GM23338 (cell line): ENCODE measurements at regions not wholly inside any gene's neighbourhood (a gene's known extent, or its start where the extent isn't known, plus 50 kb on each side); places are given as distances from the start of the nearest gene placed in this dataset.

Experiments
- CREB1 ChIP-seq: fragments of 250-450 bp; sonication (Bioruptor Pico); IDR thresholded peaks from 2 replicates; pipeline ENCODE4 v1.5.0; 2020; ENCODE audit warnings: low read depth, mild to moderate bottlenecking, moderate library complexity
- EZH2 ChIP-seq: fragments of 200-600 bp; sonication (generic); IDR thresholded peaks from one replicate; pipeline ENCODE4 v1.8.0; 2017; ENCODE audit warnings: antibody characterized with exemption, mild to moderate bottlenecking, low read depth; ENCODE audit not compliant: unreplicated experiment
- EZH2phosphoT487 ChIP-seq: fragments of 200-600 bp; sonication (generic); IDR thresholded peaks from one replicate; pipeline ENCODE4 v1.8.1; 2018; ENCODE audit warnings: antibody characterized with exemption; ENCODE audit not compliant: unreplicated experiment
- POLR2AphosphoS5 ChIP-seq: IDR thresholded peaks from 2 replicates; pipeline ENCODE4 v1.6.1; 2016; ENCODE audit warnings: antibody characterized with exemption, low read depth
- REST ChIP-seq: IDR thresholded peaks from one replicate; pipeline ENCODE4 v1.6.1; 2018; ENCODE audit warnings: antibody characterized with exemption; ENCODE audit not compliant: unreplicated experiment
- STAT1 ChIP-seq: IDR thresholded peaks from one replicate; pipeline ENCODE4 v1.6.1; 2016; ENCODE audit warnings: antibody characterized with exemption; ENCODE audit not compliant: unreplicated experiment
- ZNF331 ChIP-seq: fragments of 250-450 bp; sonication (Bioruptor Pico); IDR thresholded peaks from 2 replicates; pipeline ENCODE4 v1.5.0; 2020; ENCODE audit warnings: low read depth, mild to moderate bottlenecking, moderate library complexity
- TF ChIP-seq, protein P1 (sequence below), 2 experiments: fragments of 200-600 bp in 1 of 2; sonication (generic) in 1 of 2; conservative IDR thresholded peaks; 2 replicates each; pipeline versions ENCODE4 v1.5.1 to v1.6.1; 2016 to 2017; ENCODE audit warnings: antibody characterized with exemption in 2 of 2, low read depth in 2 of 2, mild to moderate bottlenecking in 2 of 2, moderate library complexity in 1 of 2
- TF ChIP-seq, protein P2 (sequence below): fragments of 250-450 bp; sonication (Bioruptor Pico); IDR thresholded peaks from 2 replicates; pipeline ENCODE4 v1.5.0; 2020; ENCODE audit warnings: mild to moderate bottlenecking, moderate library complexity

GRCh38 chr7:91465595-91466061, 201.4 kb downstream of the FZD1 start:
- TF ChIP-seq, protein P1, sequence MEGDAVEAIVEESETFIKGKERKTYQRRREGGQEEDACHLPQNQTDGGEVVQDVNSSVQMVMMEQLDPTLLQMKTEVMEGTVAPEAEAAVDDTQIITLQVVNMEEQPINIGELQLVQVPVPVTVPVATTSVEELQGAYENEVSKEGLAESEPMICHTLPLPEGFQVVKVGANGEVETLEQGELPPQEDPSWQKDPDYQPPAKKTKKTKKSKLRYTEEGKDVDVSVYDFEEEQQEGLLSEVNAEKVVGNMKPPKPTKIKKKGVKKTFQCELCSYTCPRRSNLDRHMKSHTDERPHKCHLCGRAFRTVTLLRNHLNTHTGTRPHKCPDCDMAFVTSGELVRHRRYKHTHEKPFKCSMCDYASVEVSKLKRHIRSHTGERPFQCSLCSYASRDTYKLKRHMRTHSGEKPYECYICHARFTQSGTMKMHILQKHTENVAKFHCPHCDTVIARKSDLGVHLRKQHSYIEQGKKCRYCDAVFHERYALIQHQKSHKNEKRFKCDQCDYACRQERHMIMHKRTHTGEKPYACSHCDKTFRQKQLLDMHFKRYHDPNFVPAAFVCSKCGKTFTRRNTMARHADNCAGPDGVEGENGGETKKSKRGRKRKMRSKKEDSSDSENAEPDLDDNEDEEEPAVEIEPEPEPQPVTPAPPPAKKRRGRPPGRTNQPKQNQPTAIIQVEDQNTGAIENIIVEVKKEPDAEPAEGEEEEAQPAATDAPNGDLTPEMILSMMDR (conservative IDR thresholded peaks at IDR 0.05; ENCODE audit: low read depth in 2 of 2): no peak
- TF ChIP-seq POLR2AphosphoS5 (no peak), STAT1 (no peak), EZH2 (no peak), REST (no peak), CREB1 (CRISPR knock-in tag) (no peak), EZH2phosphoT487 (no peak), ZNF331 (no peak)
- TF ChIP-seq, protein P2, sequence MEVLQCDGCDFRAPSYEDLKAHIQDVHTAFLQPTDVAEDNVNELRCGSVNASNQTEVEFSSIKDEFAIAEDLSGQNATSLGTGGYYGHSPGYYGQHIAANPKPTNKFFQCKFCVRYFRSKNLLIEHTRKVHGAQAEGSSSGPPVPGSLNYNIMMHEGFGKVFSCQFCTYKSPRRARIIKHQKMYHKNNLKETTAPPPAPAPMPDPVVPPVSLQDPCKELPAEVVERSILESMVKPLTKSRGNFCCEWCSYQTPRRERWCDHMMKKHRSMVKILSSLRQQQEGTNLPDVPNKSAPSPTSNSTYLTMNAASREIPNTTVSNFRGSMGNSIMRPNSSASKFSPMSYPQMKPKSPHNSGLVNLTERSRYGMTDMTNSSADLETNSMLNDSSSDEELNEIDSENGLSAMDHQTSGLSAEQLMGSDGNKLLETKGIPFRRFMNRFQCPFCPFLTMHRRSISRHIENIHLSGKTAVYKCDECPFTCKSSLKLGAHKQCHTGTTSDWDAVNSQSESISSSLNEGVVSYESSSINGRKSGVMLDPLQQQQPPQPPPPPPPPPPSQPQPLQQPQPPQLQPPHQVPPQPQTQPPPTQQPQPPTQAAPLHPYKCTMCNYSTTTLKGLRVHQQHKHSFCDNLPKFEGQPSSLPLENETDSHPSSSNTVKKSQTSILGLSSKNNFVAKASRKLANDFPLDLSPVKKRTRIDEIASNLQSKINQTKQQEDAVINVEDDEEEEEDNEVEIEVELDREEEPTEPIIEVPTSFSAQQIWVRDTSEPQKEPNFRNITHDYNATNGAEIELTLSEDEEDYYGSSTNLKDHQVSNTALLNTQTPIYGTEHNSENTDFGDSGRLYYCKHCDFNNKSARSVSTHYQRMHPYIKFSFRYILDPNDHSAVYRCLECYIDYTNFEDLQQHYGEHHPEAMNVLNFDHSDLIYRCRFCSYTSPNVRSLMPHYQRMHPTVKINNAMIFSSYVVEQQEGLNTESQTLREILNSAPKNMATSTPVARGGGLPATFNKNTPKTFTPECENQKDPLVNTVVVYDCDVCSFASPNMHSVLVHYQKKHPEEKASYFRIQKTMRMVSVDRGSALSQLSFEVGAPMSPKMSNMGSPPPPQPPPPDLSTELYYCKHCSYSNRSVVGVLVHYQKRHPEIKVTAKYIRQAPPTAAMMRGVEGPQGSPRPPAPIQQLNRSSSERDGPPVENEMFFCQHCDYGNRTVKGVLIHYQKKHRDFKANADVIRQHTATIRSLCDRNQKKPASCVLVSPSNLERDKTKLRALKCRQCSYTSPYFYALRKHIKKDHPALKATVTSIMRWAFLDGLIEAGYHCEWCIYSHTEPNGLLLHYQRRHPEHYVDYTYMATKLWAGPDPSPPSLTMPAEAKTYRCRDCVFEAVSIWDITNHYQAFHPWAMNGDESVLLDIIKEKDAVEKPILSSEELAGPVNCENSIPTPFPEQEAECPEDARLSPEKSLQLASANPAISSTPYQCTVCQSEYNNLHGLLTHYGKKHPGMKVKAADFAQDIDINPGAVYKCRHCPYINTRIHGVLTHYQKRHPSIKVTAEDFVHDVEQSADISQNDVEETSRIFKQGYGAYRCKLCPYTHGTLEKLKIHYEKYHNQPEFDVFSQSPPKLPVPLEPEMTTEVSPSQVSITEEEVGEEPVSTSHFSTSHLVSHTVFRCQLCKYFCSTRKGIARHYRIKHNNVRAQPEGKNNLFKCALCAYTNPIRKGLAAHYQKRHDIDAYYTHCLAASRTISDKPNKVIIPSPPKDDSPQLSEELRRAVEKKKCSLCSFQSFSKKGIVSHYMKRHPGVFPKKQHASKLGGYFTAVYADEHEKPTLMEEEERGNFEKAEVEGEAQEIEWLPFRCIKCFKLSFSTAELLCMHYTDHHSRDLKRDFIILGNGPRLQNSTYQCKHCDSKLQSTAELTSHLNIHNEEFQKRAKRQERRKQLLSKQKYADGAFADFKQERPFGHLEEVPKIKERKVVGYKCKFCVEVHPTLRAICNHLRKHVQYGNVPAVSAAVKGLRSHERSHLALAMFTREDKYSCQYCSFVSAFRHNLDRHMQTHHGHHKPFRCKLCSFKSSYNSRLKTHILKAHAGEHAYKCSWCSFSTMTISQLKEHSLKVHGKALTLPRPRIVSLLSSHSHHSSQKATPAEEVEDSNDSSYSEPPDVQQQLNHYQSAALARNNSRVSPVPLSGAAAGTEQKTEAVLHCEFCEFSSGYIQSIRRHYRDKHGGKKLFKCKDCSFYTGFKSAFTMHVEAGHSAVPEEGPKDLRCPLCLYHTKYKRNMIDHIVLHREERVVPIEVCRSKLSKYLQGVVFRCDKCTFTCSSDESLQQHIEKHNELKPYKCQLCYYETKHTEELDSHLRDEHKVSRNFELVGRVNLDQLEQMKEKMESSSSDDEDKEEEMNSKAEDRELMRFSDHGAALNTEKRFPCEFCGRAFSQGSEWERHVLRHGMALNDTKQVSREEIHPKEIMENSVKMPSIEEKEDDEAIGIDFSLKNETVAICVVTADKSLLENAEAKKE (CRISPR knock-in tag): no peak
